ENCODE measurements at regions not wholly inside any gene's neighbourhood (a gene's known extent, or its start where the extent isn't known, plus 50 kb on each side); places are given as distances from the start of the nearest gene placed in this dataset.

- Histone ChIP-seq H4K91ac (replicated peaks; ENCODE audit: insufficient read length, low read length) (no peak overlapping the region), H3K79me2 (ENCODE audit: control insufficient read depth in 1 of 2, insufficient read depth in 2 of 2, low read length in 2 of 2) (no peaks in the 10 kb centered on the region), H3K56ac (replicated peaks; ENCODE audit: insufficient read length, low read depth, low read length) (no peak overlapping the region), H2BK12ac (ENCODE audit: low read depth, low read length) (no peak overlapping the region), H2BK5ac (ENCODE audit: low read depth, low read length) (no peak overlapping the region), H2AK5ac (ENCODE audit: low read depth, low read length) (no peak overlapping the region), H4K5ac (ENCODE audit: insufficient read length, low read depth, low read length) (no peak overlapping the region), H3K4ac (replicated peaks; ENCODE audit: insufficient read length, low read depth, low read length) (no peak overlapping the region), H3K4me1 (replicated peaks in 1 of 4; ENCODE audit: control insufficient read depth in 3 of 4, insufficient read depth in 4 of 4, low read length in 3 of 4) (peaks cover 0 to 3% (median 0%) of the 10 kb centered on the region in 4 experiments; a peak in 1 of 7 replicates), H3K4me3 (ENCODE audit: extremely low read depth in 1 of 4, insufficient read depth in 2 of 4, low read depth in 3 of 4, low read length in 4 of 4) (no peak overlapping the region), H3K18ac (ENCODE audit: extremely low read depth, low read length) (no peak overlapping the region), H3K79me1 (ENCODE audit: low read depth, low read length) (no peaks in the 10 kb centered on the region), H3K27ac (ENCODE audit: low read depth, low read length) (no peak overlapping the region), H3K27me3 (replicated peaks in 1 of 4; ENCODE audit: control insufficient read depth in 3 of 4, extremely low read depth in 1 of 4, insufficient read depth in 3 of 4, low read length in 3 of 4) (no peaks in the 10 kb centered on the region), H3K4me2 (ENCODE audit: insufficient read depth in 1 of 2, low read depth in 2 of 2, low read length in 2 of 2) (no peak overlapping the region), H3K23me2 (ENCODE audit: low read depth, low read length) (no peaks in the 10 kb centered on the region), H2AFZ (ENCODE audit: low read length) (0 out of 2 replicates have a peak overlapping the region, but pooled peaks have one; percentile 17), H3K36me3 (ENCODE audit: control insufficient read depth in 2 of 4, insufficient read depth in 4 of 4, low read length in 3 of 4) (no peaks in the 10 kb centered on the region), H4K8ac (ENCODE audit: extremely low read depth, insufficient read depth, low read length) (no peak overlapping the region), H2BK20ac (ENCODE audit: low read length) (no peak overlapping the region), H2BK15ac (ENCODE audit: low read length) (no peak overlapping the region), H3K23ac (ENCODE audit: insufficient read length) (no peak overlapping the region), H3K9ac (replicated peaks in 1 of 4; ENCODE audit: extremely low read depth in 1 of 4, low read depth in 3 of 4, low read length in 3 of 4) (no peak overlapping the region), H3K14ac (ENCODE audit: insufficient read length) (no peak overlapping the region), H3K9me3 (ENCODE audit: insufficient read depth in 2 of 2, low read depth in 1 of 2, low read length in 1 of 2) (no peaks in the 10 kb centered on the region), H2BK120ac (replicated peaks; ENCODE audit: low read depth, low read length) (no peak overlapping the region), H4K20me1 (replicated peaks in 1 of 2; ENCODE audit: control insufficient read depth in 1 of 2, insufficient read depth in 2 of 2, low read length in 2 of 2) (no peaks in the 10 kb centered on the region)
- no peak for FAIRE-seq
- TF ChIP-seq RAD21 (IDR thresholded peaks at IDR 0.05 in 1 of 2, conservative IDR thresholded peaks at IDR 0.05 in 1 of 2; ENCODE audit: low read depth in 2 of 2, low read length in 2 of 2) (no peak), HDAC6 (IDR thresholded peaks at IDR 0.05; ENCODE audit: low read depth, low read length) (no peak), CBX5 (IDR thresholded peaks at IDR 0.05; ENCODE audit: low read depth, low read length) (no peak), EGR1 (IDR thresholded peaks at IDR 0.05; ENCODE audit: borderline replicate concordance, low read depth, low read length) (no peak), YY1 (IDR thresholded peaks at IDR 0.05; ENCODE audit: low read depth, low read length) (no peak), SIRT6 (IDR thresholded peaks at IDR 0.05; ENCODE audit: low read length) (no peak), JUND (IDR thresholded peaks at IDR 0.05; ENCODE audit: low read length) (no peak), KDM4A (IDR thresholded peaks at IDR 0.05; ENCODE audit: low read depth, low read length, severe bottlenecking) (no peak), SRF (IDR thresholded peaks at IDR 0.05; ENCODE audit: low read depth, low read length) (no peak), KDM1A (IDR thresholded peaks at IDR 0.05; ENCODE audit: borderline replicate concordance, low read length) (no peak), TBP (IDR thresholded peaks at IDR 0.05; ENCODE audit: low read depth, low read length) (no peak)
- CTCF ChIA-PET (ENCODE audit: partially characterized antibody): interaction anchor here (1.8 kb wide), 1 partner anchor 8 kb away, joined by 6 read pairs; no protein-coding TSS in a partner anchor
- 93% methylated on average over 5 of the region's 5 CpGs; no CpG with 5 or more reads in 1 of the 2 experiments for WGBS, 2 experiments (ENCODE audit: extremely low coverage in 1 of 2, insufficient coverage in 1 of 2, insufficient read length in 1 of 2, insufficient replicate concordance in 2 of 2, low coverage in 1 of 2, low lambda C conversion rate in 2 of 2, missing lambda C conversion rate in 1 of 2)
- DNase-seq (ENCODE audit: low read depth in 1 of 2, low spot score in 2 of 2): no peak
- POLR2A ChIA-PET (ENCODE audit: partially characterized antibody): interaction anchor here (1.5 kb wide), 1 partner anchor 20 kb away, joined by 3 read pairs; no protein-coding TSS in a partner anchor
Measured at GRCh38 chr5:124453221-124454051, 293.0 kb downstream of the ZNF608 start.

All from H1 (cell line).